Keratinocyte (primary cell): ENCODE measurements at regions not wholly inside any gene's neighbourhood (a gene's known extent, or its start where the extent isn't known, plus 50 kb on each side); places are given as distances from the start of the nearest gene placed in this dataset.

Experiments
- DNase-seq: peaks from one replicate; pipeline ENCODE4 v3.0.0-alpha.2; 2011; ENCODE audit warnings: low read depth, missing footprints, low spot score
- FAIRE-seq: peaks from 2 replicates; lab custom pipeline; 2011; peaks lifted over from hg19 to GRCh38; lab: Jason Lieb, UNC
- H2AFZ ChIP-seq: 2 replicates; pipeline ENCODE4 v1.6.0; 2012; ENCODE audit warnings: low read length, control low read depth, inconsistent platforms; ENCODE audit not compliant: control insufficient read depth
- H3K27ac ChIP-seq: 2 replicates; pipeline ENCODE4 v1.5.1; 2011; ENCODE audit warnings: low read length; ENCODE audit not compliant: control insufficient read depth, insufficient read depth
- H3K27me3 ChIP-seq: 3 replicates; pipeline ENCODE4 v1.6.0; 2011; ENCODE audit warnings: low read length; ENCODE audit not compliant: control insufficient read depth, insufficient read depth; ENCODE audit errors: extremely low read depth
- H3K36me3 ChIP-seq, 2 experiments: 2 replicates in 1 of 2; 3 replicates in 1 of 2; pipeline ENCODE4 v1.5.1; 2011; ENCODE audit warnings: low read length in 2 of 2, mild to moderate bottlenecking in 1 of 2; ENCODE audit not compliant: control insufficient read depth in 2 of 2, insufficient read depth in 2 of 2; ENCODE audit errors: extremely low read depth in 1 of 2
- H3K4me1 ChIP-seq: 3 replicates; pipeline ENCODE4 v1.5.1; 2011; ENCODE audit warnings: low read length; ENCODE audit not compliant: control insufficient read depth, insufficient read depth; ENCODE audit errors: extremely low read depth
- H3K4me2 ChIP-seq: 3 replicates; pipeline ENCODE4 v1.6.0; 2011; ENCODE audit warnings: low read depth, low read length; ENCODE audit not compliant: control insufficient read depth, insufficient read depth; ENCODE audit errors: extremely low read depth
- H3K4me3 ChIP-seq, 3 experiments: fragments of 200-600 bp in 1 of 3; sonication (generic) in 1 of 3; 2 replicates in 2 of 3; 3 replicates in 1 of 3; pipeline ENCODE4 v1.5.1; 2011 to 2016; ENCODE audit warnings: low read length in 3 of 3, mild to moderate bottlenecking in 3 of 3, control low read depth in 2 of 3, inconsistent platforms in 1 of 3, low read depth in 1 of 3, mixed read lengths in 1 of 3, mixed run types in 1 of 3, moderate library complexity in 1 of 3; ENCODE audit not compliant: control insufficient read depth in 2 of 3, insufficient read depth in 2 of 3; ENCODE audit errors: extremely low read depth in 1 of 3
- H3K79me2 ChIP-seq: 2 replicates; pipeline ENCODE4 v1.6.0; 2012; ENCODE audit warnings: low read length; ENCODE audit not compliant: control insufficient read depth, insufficient read depth
- H3K9ac ChIP-seq: 3 replicates; pipeline ENCODE4 v1.6.0; 2011; ENCODE audit warnings: low read length; ENCODE audit not compliant: control insufficient read depth, insufficient read depth; ENCODE audit errors: extremely low read depth
- H3K9me1 ChIP-seq: 3 replicates; pipeline ENCODE4 v1.6.0; 2011; ENCODE audit warnings: low read length; ENCODE audit not compliant: control insufficient read depth, insufficient read depth; ENCODE audit errors: extremely low read depth
- H3K9me3 ChIP-seq: 2 replicates; pipeline ENCODE4 v1.5.1; 2012; ENCODE audit warnings: low read depth, low read length; ENCODE audit not compliant: control insufficient read depth
- H4K20me1 ChIP-seq: 3 replicates; pipeline ENCODE4 v1.6.0; 2011; ENCODE audit warnings: low read length; ENCODE audit not compliant: control insufficient read depth, insufficient read depth; ENCODE audit errors: extremely low read depth
- CTCF ChIP-seq, 3 experiments: IDR thresholded peaks in 1 of 3; conservative IDR thresholded peaks in 1 of 3; optimal IDR thresholded peaks in 1 of 3; 2 replicates in 2 of 3; 3 replicates in 1 of 3; pipeline versions ENCODE3 to v1.5.1; 2011; ENCODE audit warnings: low read length in 3 of 3, mild to moderate bottlenecking in 3 of 3, moderate library complexity in 2 of 3, control low read depth in 1 of 3, inconsistent platforms in 1 of 3; ENCODE audit not compliant: insufficient read depth in 2 of 3; ENCODE audit errors: extremely low read depth in 1 of 3
- EZH2 ChIP-seq: IDR thresholded peaks from one replicate; pipeline ENCODE4 v1.6.1; 2012; ENCODE audit warnings: inconsistent platforms, mild to moderate bottlenecking, low read length, moderate library complexity
- dilution Hi-C: fragments of 300-500 bp; cut with MboI; formaldehyde crosslinking; loops from one replicate; pipeline ENCODE4 v1.7.0; 2020; ENCODE audit warnings: low sequenced_read_pairs; ENCODE audit not compliant: extremely low pct_ligation_motif_present

GRCh38 chr19:37303591-37304171 is 67.2 kb upstream of the ZNF527 start:
- H3K27ac ChIP-seq = no peak overlapping the region
- H2AFZ ChIP-seq = peak overlapping the region; percentile 13
- peaks cover 12% of the 10 kb centered on the region for H3K9me3 ChIP-seq
- H3K27me3 ChIP-seq = no peaks in the 10 kb centered on the region
- H3K36me3 ChIP-seq = no peaks in the 10 kb centered on the region
- no peak overlapping the region for H3K9ac ChIP-seq
- DNase-seq = no peak
- no peaks in the 10 kb centered on the region for H3K9me1 ChIP-seq
- H3K4me3 ChIP-seq = no peak overlapping the region
- dilution Hi-C loops = no loop called here
- no peaks in the 10 kb centered on the region for H4K20me1 ChIP-seq
- no peaks in the 10 kb centered on the region for H3K4me1 ChIP-seq
- FAIRE-seq = no peak
- TF ChIP-seq CTCF (optimal IDR thresholded peaks at IDR 0.05 in 1 of 3, IDR thresholded peaks at IDR 0.05 in 1 of 3, conservative IDR thresholded peaks at IDR 0.05 in 1 of 3; ENCODE audit: extremely low read depth in 1 of 3, insufficient read depth in 2 of 3, low read length in 3 of 3) (no peak), EZH2 (no peak)
- H3K4me2 ChIP-seq = peak overlapping the region; percentile 16
- no peaks in the 10 kb centered on the region for H3K79me2 ChIP-seq

DNA sequence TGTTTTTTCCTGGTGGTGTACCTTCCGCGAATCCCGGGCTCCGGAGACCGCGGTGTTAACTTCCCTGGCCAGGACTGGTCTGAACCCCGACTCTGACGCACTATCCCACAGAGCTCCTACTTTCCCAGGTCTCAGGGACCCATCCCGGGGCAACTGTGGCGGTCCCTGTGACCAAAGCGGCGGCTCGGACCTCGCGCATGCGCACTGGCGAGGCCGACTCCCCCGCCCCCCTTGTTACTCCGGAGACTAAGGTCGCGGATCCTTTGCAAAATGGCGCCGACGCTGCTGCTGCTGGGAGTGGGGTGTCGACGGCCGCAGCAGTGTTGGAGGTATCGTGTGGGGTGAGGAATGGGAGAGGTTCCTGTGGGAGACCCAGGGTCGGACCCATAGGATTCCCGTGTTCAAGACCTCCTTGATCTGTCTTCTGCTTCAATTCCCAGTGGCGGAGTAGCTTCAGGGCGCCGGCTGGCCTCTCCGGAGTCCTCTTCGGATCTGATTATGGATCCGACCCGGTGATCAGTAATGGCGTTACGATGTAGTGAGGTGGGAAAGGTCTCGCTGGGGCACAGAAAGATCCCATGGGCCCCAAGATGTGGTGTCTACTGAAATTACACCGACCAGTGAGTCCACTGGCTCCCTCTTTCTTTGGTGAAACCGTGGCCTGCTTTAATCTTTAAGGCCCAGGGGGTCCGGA is 66.6 kb upstream of the ZNF527 start:
- H4K20me1 ChIP-seq = no peaks in the 10 kb centered on the region
- peak overlapping the region; percentile 16 for H3K4me2 ChIP-seq
- no peaks in the 10 kb centered on the region for H3K36me3 ChIP-seq
- DNase-seq (no peak), FAIRE-seq (no peak)
- H3K79me2 ChIP-seq = no peaks in the 10 kb centered on the region
- H3K27me3 ChIP-seq = no peaks in the 10 kb centered on the region
- H3K9me3 ChIP-seq = peaks cover 12% of the 10 kb centered on the region
- no peaks in the 10 kb centered on the region for H3K4me1 ChIP-seq
- H3K4me3 ChIP-seq = no peak overlapping the region
- no peak overlapping the region for H3K27ac ChIP-seq
- TF ChIP-seq EZH2 = no peak
- no peak for TF ChIP-seq CTCF (optimal IDR thresholded peaks at IDR 0.05 in 1 of 3, IDR thresholded peaks at IDR 0.05 in 1 of 3, conservative IDR thresholded peaks at IDR 0.05 in 1 of 3; ENCODE audit: extremely low read depth in 1 of 3, insufficient read depth in 2 of 3, low read length in 3 of 3)
- no peaks in the 10 kb centered on the region for H3K9me1 ChIP-seq
- no peak overlapping the region for H3K9ac ChIP-seq
- dilution Hi-C loops = no loop called here
- no peak overlapping the region for H2AFZ ChIP-seq
